Mesenchymal stem cell (in vitro differentiated cells and primary cell): ENCODE measurements at regions not wholly inside any gene's neighbourhood (a gene's known extent, or its start where the extent isn't known, plus 50 kb on each side); places are given as distances from the start of the nearest gene placed in this dataset.

Experiments used
- DNase-seq: peaks from one replicate; pipeline ENCODE4 v3.0.0-alpha.2; 2013
- H2AFZ ChIP-seq: one replicate; pipeline ENCODE4 v1.6.1; 2013; ENCODE audit warnings: low read depth, mild to moderate bottlenecking, control low read depth, inconsistent platforms, low read length, moderate library complexity
- H2AK5ac ChIP-seq: 2 replicates; pipeline ENCODE4 v1.6.1; 2013; ENCODE audit warnings: low read length, moderate library complexity, mild to moderate bottlenecking, inconsistent platforms; ENCODE audit not compliant: severe bottlenecking
- H2BK120ac ChIP-seq: one replicate; pipeline ENCODE4 v1.6.1; 2013; ENCODE audit warnings: low read depth, mild to moderate bottlenecking, inconsistent platforms, low read length, moderate library complexity
- H2BK12ac ChIP-seq, 2 experiments: one replicate each; pipeline ENCODE4 v1.6.1; 2013; ENCODE audit warnings: inconsistent platforms in 2 of 2, low read length in 2 of 2, mild to moderate bottlenecking in 2 of 2, moderate library complexity in 2 of 2, control low read depth in 1 of 2
- H2BK15ac ChIP-seq: one replicate; pipeline ENCODE4 v1.6.1; 2013; ENCODE audit warnings: mild to moderate bottlenecking, low read depth, inconsistent platforms; ENCODE audit not compliant: poor library complexity, severe bottlenecking
- H2BK5ac ChIP-seq: 2 replicates; pipeline ENCODE4 v1.6.1; 2013; ENCODE audit warnings: low read depth, mild to moderate bottlenecking, low read length, control low read depth, inconsistent platforms; ENCODE audit not compliant: poor library complexity, severe bottlenecking
- H3K14ac ChIP-seq, 2 experiments: one replicate each; pipeline ENCODE4 v1.6.1; 2013; ENCODE audit warnings: inconsistent platforms in 2 of 2, low read length in 2 of 2, control low read depth in 1 of 2, mild to moderate bottlenecking in 1 of 2, moderate library complexity in 1 of 2
- H3K18ac ChIP-seq, 2 experiments: one replicate each; pipeline ENCODE4 v1.6.1; 2013; ENCODE audit warnings: inconsistent platforms in 2 of 2, low read length in 2 of 2, control low read depth in 1 of 2, low read depth in 1 of 2, mild to moderate bottlenecking in 1 of 2
- H3K23ac ChIP-seq, 2 experiments: one replicate each; pipeline ENCODE4 v1.6.1; 2013; ENCODE audit warnings: inconsistent platforms in 2 of 2, low read length in 2 of 2, mild to moderate bottlenecking in 2 of 2, moderate library complexity in 2 of 2, control low read depth in 1 of 2
- H3K27ac ChIP-seq: 2 replicates; pipeline ENCODE4 v1.5.1; 2013; ENCODE audit warnings: mild to moderate bottlenecking, moderate library complexity, low read length, control low read depth, inconsistent platforms; ENCODE audit not compliant: poor library complexity, severe bottlenecking
- H3K27me3 ChIP-seq, 2 experiments: 2 replicates each; pipeline versions ENCODE4 v1.6.1 to v1.7.0; 2013; ENCODE audit warnings: low read length in 2 of 2, mild to moderate bottlenecking in 2 of 2, moderate library complexity in 2 of 2, control low read depth in 1 of 2, inconsistent platforms in 1 of 2; ENCODE audit not compliant: control insufficient read depth in 1 of 2, insufficient read depth in 1 of 2
- H3K36me3 ChIP-seq, 2 experiments: 2 replicates each; pipeline versions ENCODE4 v1.6.1 to v1.7.0; 2013; ENCODE audit warnings: low read length in 2 of 2, control low read depth in 1 of 2, inconsistent platforms in 1 of 2, low read depth in 1 of 2, mild to moderate bottlenecking in 1 of 2; ENCODE audit not compliant: insufficient read depth in 2 of 2, control insufficient read depth in 1 of 2
- H3K4ac ChIP-seq, 2 experiments: one replicate each; pipeline ENCODE4 v1.6.1; 2013; ENCODE audit warnings: inconsistent platforms in 2 of 2, low read length in 2 of 2, mild to moderate bottlenecking in 2 of 2, moderate library complexity in 2 of 2, control low read depth in 1 of 2, low read depth in 1 of 2
- H3K4me1 ChIP-seq: 2 replicates; pipeline ENCODE4 v1.6.1; 2013; ENCODE audit warnings: low read depth, low read length, control low read depth; ENCODE audit not compliant: control insufficient read depth, insufficient read depth
- H3K4me2 ChIP-seq: 2 replicates; pipeline ENCODE4 v1.6.1; 2013; ENCODE audit warnings: low read length, mild to moderate bottlenecking, inconsistent platforms; ENCODE audit not compliant: poor library complexity, severe bottlenecking
- H3K4me3 ChIP-seq, 2 experiments: 2 replicates each; pipeline versions ENCODE4 v1.5.1 to v1.7.0; 2013; ENCODE audit warnings: low read length in 2 of 2, mild to moderate bottlenecking in 2 of 2, control low read depth in 1 of 2, low read depth in 1 of 2; ENCODE audit not compliant: insufficient read depth in 1 of 2
- H3K79me1 ChIP-seq: replicated peaks from 2 replicates; pipeline ENCODE4 v1.6.1; 2013; ENCODE audit warnings: mild to moderate bottlenecking, control low read depth, low read length, inconsistent platforms; ENCODE audit not compliant: poor library complexity, severe bottlenecking
- H3K9ac ChIP-seq: 2 replicates; pipeline ENCODE4 v1.7.0; 2013; ENCODE audit warnings: mild to moderate bottlenecking, low read length, moderate library complexity
- H3K9me3 ChIP-seq: 2 replicates; pipeline ENCODE4 v1.7.0; 2013; ENCODE audit warnings: mild to moderate bottlenecking, low read length; ENCODE audit not compliant: control insufficient read depth
- H4K8ac ChIP-seq: one replicate; pipeline ENCODE4 v1.6.1; 2013; ENCODE audit warnings: inconsistent platforms, mild to moderate bottlenecking, low read length, moderate library complexity
- H4K91ac ChIP-seq: one replicate; pipeline ENCODE4 v1.6.1; 2013; ENCODE audit warnings: mild to moderate bottlenecking, low read length, inconsistent platforms
- WGBS: methylation state at CpG from one replicate; pipeline ENCODE4 v1.1.7; 2013; ENCODE audit warnings: mixed read lengths; 5-methylcytosine and 5-hydroxymethylcytosine counted together

DNA sequence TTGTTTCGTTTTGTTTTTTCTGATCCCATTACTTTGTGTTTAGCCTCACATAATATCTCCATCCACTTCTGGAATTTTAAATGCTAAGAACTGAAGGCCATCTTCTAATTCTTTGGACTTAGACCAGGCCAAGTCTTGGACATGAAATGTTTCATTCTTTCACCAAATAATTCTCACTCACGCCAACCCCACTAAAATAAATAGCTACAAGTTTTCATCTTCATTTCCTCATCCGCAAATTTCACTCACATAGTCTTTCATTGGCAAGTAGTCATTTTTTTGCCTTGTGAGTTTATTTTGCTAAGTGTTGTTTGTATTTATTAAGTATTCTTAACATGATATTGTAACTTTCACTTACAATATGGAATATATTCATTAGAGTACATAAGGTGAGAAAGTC is 1188.6 kb upstream of the SEMA6A start:
- Histone ChIP-seq H2BK12ac (no peak overlapping the region), H2BK120ac (no peak overlapping the region), H3K4me1 (no peaks in the 10 kb centered on the region), H3K36me3 (no peaks in the 10 kb centered on the region), H2BK15ac (no peak overlapping the region), H2AFZ (no peak overlapping the region), H4K8ac (no peak overlapping the region), H4K91ac (no peak overlapping the region), H3K9ac (no peak overlapping the region), H3K79me1 (no peaks in the 10 kb centered on the region), H3K4ac (no peak overlapping the region), H2BK5ac (no peak overlapping the region), H3K23ac (no peak overlapping the region), H3K14ac (no peak overlapping the region), H2AK5ac (no peak overlapping the region), H3K4me2 (no peak overlapping the region), H3K18ac (no peak overlapping the region), H3K9me3 (no peaks in the 10 kb centered on the region), H3K27ac (no peak overlapping the region), H3K27me3 (no peaks in the 10 kb centered on the region), H3K4me3 (no peak overlapping the region)
- no peak for DNase-seq
- 80% methylated on average over 2 of the region's 3 CpGs for WGBS

DNA sequence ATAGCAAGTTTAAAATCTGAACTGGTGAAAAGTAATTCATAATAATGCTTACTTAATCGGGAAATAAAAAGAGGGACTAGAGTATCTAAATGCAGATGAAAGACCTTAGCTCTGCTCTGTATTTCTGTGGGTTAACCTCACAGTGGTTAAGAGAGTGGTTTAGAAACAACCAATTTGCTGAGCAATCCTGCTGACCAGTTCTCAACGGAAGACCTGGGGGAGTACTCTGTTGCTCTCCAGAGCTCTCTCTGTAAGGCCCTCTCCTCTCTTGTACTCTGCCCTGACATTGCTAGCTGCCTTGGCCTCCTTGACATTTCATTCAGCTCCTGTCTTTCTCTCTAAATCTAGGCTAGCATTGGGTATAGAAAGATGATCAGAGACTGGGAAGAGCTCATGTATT is 1186.6 kb upstream of the SEMA6A start:
- no peak overlapping the region for H4K8ac ChIP-seq
- H2BK12ac ChIP-seq = no peak overlapping the region
- H3K4ac ChIP-seq = peak overlapping the region in 1 of 2 experiments; percentile 59
- H2BK120ac ChIP-seq = no peak overlapping the region
- no peaks in the 10 kb centered on the region for H3K79me1 ChIP-seq
- H3K23ac ChIP-seq = no peak overlapping the region
- 69% methylated on average over 2 of the region's 2 CpGs for WGBS
- H3K9ac ChIP-seq = no peak overlapping the region
- no peak overlapping the region for H4K91ac ChIP-seq
- H2BK15ac ChIP-seq = no peak overlapping the region
- H2AK5ac ChIP-seq = no peak overlapping the region
- H2AFZ ChIP-seq = no peak overlapping the region
- no peaks in the 10 kb centered on the region for H3K4me1 ChIP-seq
- H3K36me3 ChIP-seq = no peaks in the 10 kb centered on the region
- DNase-seq = peak; percentile 22
- H3K27ac ChIP-seq = no peak overlapping the region
- no peak overlapping the region for H3K18ac ChIP-seq
- no peak overlapping the region for H3K14ac ChIP-seq
- H3K27me3 ChIP-seq = no peaks in the 10 kb centered on the region
- no peak overlapping the region for H3K4me3 ChIP-seq
- H3K9me3 ChIP-seq = no peaks in the 10 kb centered on the region
- no peak overlapping the region for H2BK5ac ChIP-seq
- no peak overlapping the region for H3K4me2 ChIP-seq

DNA sequence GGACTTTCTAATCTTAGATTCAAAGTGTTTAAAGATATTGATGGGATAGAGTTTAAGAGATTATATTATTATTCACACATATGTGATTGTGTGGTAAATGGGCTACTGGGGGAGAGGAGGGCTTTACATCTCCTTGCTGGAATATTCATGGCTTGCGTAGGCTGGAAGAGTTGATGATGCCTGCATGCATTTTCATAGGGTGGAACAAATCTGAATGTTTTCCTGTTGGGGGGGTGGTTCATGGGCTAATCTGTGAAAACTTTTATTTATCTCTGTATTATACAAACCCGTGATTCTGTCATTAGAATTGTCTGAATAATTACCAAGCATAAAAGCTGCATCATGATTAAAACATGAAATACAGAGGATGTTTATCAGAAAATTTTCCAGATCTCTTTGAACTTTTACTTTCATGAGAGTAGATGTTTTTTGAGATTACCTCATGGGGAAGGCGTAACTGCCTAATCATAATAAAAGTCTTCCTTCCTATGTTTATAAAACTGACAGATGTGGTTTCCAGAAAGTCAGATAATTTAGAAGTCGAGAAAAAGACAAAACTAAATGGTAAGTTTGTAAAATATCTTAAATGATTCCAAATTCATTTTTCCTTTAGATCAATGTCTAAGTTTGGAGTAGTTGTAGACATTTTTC is 1185.4 kb upstream of the SEMA6A start:
- peak; percentile 28 for DNase-seq
- H2BK15ac ChIP-seq = no peak overlapping the region
- no peak overlapping the region for H3K4me3 ChIP-seq
- WGBS = 93% methylated on average over 1 of the region's 4 CpGs
- H3K9me3 ChIP-seq = no peaks in the 10 kb centered on the region
- no peak overlapping the region for H3K14ac ChIP-seq
- H3K4me1 ChIP-seq = no peaks in the 10 kb centered on the region
- H4K8ac ChIP-seq = no peak overlapping the region
- H3K18ac ChIP-seq = no peak overlapping the region
- no peak overlapping the region for H2BK12ac ChIP-seq
- no peak overlapping the region for H2AFZ ChIP-seq
- no peaks in the 10 kb centered on the region for H3K79me1 ChIP-seq
- H3K36me3 ChIP-seq = no peaks in the 10 kb centered on the region
- H3K27me3 ChIP-seq = no peaks in the 10 kb centered on the region
- H2AK5ac ChIP-seq = no peak overlapping the region
- no peak overlapping the region for H2BK5ac ChIP-seq
- H3K23ac ChIP-seq = no peak overlapping the region
- no peak overlapping the region for H2BK120ac ChIP-seq
- H3K9ac ChIP-seq = no peak overlapping the region
- no peak overlapping the region for H3K4me2 ChIP-seq
- no peak overlapping the region for H3K4ac ChIP-seq
- H3K27ac ChIP-seq = no peak overlapping the region
- no peak overlapping the region for H4K91ac ChIP-seq

DNA sequence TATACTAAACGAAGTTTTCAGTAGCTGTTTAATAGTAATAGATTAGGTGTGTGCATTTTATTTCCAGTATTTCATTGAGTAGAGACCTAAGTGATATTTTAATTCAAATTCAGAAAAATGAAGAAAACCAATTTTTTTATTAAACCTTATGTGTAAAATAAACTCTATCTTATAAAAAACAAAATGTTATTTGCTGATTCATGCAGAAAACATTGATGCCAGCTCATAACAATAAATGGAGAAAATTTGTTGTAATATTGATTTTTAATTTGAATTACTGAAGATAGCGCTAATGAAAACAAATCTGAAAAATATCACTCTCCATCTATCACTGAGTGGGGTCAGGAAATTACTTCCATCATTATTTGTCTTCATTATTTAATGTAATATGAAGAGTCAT is 1177.8 kb upstream of the SEMA6A start:
- no CpG with 5 or more reads among the region's 2 CpGs for WGBS

More for the DNA sequence above, 1177.8 kb upstream of the SEMA6A start:
- Histone ChIP-seq H2AK5ac (no peak overlapping the region), H3K9me3 (no peaks in the 10 kb centered on the region), H2BK12ac (no peak overlapping the region), H3K36me3 (no peaks in the 10 kb centered on the region), H3K14ac (no peak overlapping the region), H3K4me3 (no peak overlapping the region), H2AFZ (no peak overlapping the region), H4K91ac (no peak overlapping the region), H3K4ac (no peak overlapping the region), H3K27me3 (no peaks in the 10 kb centered on the region), H3K18ac (no peak overlapping the region), H3K9ac (no peak overlapping the region), H3K27ac (no peak overlapping the region), H3K4me1 (no peaks in the 10 kb centered on the region), H3K79me1 (no peaks in the 10 kb centered on the region), H3K23ac (no peak overlapping the region), H2BK15ac (no peak overlapping the region), H2BK120ac (no peak overlapping the region), H4K8ac (no peak overlapping the region), H3K4me2 (no peak overlapping the region), H2BK5ac (no peak overlapping the region)
- DNase-seq = no peak
